Activated T-helper 1 cell treated with anti-CD3 and anti-CD28 coated beads, Interleukin-12 subunit alpha, Interleukin-12 subunit beta, Interleukin-2, Interleukin-4 antibody, amounts not matched to agents 30 ng/mL and 10 ng/mL and 1 ng/mL, durations not matched to agents 14 hours and 24 hours and 36 hours (primary cell): ENCODE measurements at regions not wholly inside any gene's neighbourhood (a gene's known extent, or its start where the extent isn't known, plus 50 kb on each side); places are given as distances from the start of the nearest gene placed in this dataset.
"Not testable (repeated sequence)": the region's sequence is repeated elsewhere in the genome, so short reads cannot be mapped to it uniquely, and the experiment has no call there.

Experiments
- DNase-seq: peaks from one replicate; pipeline ENCODE4 v3.0.0; 2021; ENCODE audit warnings: low spot score
- H3K27ac Mint-ChIP-seq: one replicate; pipeline ENCODE4 v1.8.0; 2021; ENCODE audit warnings: mild to moderate bottlenecking, mixed read lengths
- H3K27me3 Mint-ChIP-seq: one replicate; pipeline ENCODE4 v1.8.0; 2022; ENCODE audit warnings: mild to moderate bottlenecking, moderate library complexity, mixed read lengths; ENCODE audit not compliant: insufficient read depth
- H3K36me3 Mint-ChIP-seq: one replicate; pipeline ENCODE4 v1.8.0; 2021; ENCODE audit warnings: low read depth, mixed read lengths
- H3K4me1 Mint-ChIP-seq: one replicate; pipeline ENCODE4 v1.8.0; 2021; ENCODE audit warnings: low read depth, mixed read lengths
- H3K4me3 Mint-ChIP-seq: one replicate; pipeline ENCODE4 v1.8.0; 2021; ENCODE audit warnings: mild to moderate bottlenecking, moderate library complexity, mixed read lengths
- H3K9me3 Mint-ChIP-seq: one replicate; pipeline ENCODE4 v1.8.0; 2021; ENCODE audit warnings: mixed read lengths
- intact Hi-C: fragments of 100-400 bp; cut with micrococcal nuclease; formaldehyde crosslinking; loops from one replicate; pipeline ENCODE4 v1.15.1; 2024

DNA sequence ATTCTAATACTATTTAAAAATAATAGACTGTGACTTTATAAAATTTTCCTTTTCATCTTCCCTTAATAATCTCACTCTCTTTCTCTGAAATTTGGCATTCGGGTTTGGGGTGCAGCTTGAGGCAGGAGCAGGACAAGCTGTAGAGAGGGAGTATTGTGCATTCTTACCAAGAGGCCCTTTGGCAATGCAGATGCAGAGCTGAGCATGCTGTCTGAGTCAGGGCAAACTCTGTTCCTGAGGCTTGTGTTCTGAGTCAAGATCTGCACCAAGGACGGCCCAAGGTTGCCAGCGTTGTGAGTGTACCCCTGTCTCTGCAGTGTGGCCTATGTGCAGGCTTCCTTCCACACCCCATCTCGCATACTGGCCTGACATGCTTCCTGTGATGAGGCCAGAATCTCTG lies 343.8 kb upstream of the FRG2C start:
- Mint-ChIP-seq H3K9me3 (no peaks in the 10 kb centered on the region), H3K4me1 (no peaks in the 10 kb centered on the region), H3K27ac (no peak overlapping the region), H3K4me3 (no peak overlapping the region), H3K36me3 (no peaks in the 10 kb centered on the region), H3K27me3 (peaks cover 1% of the 10 kb centered on the region)
- intact Hi-C loops, result no loop called here
- DNase-seq, result no peak

DNA sequence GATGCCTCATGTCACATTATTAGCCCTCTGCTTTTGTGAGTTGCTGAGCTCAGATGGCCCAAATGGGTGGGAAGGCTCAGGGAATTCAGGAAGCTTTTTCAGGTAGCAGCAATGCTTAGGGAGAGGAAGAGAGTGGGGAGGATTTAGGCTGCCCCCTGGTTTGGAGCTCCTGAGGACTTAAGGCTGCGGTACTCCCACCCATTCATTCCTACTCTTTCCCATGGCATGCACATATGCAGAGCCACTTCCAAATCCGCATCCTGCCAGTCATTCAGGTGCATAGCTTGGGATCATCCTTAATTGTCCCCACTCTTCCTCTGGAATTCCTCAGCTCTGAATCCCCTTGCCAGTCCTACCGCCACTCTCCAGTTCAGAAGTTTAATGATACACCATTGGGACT lies 343.1 kb upstream of the FRG2C start:
- Mint-ChIP-seq H3K27me3 (peaks cover 1% of the 10 kb centered on the region), H3K4me3 (no peak overlapping the region), H3K36me3 (no peaks in the 10 kb centered on the region), H3K9me3 (no peaks in the 10 kb centered on the region), H3K4me1 (no peaks in the 10 kb centered on the region), H3K27ac (no peak overlapping the region)
- no peak for DNase-seq
- intact Hi-C loops, result no loop called here

DNA sequence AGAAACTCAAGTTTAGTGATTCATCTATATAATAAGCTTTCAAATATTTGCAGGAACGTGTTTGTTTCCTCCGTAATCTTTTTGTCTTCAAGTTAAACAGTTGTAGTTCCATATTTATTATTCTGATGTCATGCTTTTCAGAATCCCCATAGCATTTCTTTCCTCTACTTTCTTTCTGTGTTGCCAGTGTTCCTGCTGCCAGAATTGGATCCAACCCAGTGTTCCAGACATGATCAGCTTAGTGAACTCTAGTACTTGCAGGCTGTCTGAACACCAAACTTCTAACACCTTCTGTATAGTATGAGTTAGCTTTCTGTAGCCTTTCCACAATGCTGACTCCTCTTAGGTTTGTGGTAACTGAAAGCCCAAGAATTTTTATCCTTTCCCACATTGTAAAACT lies 340.2 kb upstream of the FRG2C start:
- H3K4me3 Mint-ChIP-seq, DNase-seq, H3K36me3 Mint-ChIP-seq, H3K4me1 Mint-ChIP-seq, H3K27me3 Mint-ChIP-seq, intact Hi-C loops, H3K27ac Mint-ChIP-seq, H3K9me3 Mint-ChIP-seq: not testable (repeated sequence)

DNA sequence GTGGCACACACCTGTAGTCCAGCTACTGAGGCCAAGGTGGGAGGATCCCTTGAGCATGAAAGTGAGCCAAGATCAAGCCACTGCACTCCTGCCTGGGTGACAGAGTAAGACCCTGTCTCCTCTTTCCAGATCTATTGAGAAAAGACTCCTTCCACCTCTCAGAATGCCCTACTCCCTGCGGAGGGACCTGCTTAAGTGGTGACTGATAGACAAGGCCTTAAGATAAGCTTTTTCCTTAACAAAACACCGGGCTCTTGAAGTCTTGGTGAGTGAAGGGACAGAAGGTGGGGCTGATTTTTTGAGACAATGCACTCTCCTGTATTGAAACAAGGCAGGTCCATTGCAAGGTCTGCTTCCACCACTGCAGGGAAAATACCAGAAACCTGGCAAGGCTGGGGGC lies 338.4 kb upstream of the FRG2C start:
- Mint-ChIP-seq H3K36me3 (no peaks in the 10 kb centered on the region), H3K27ac (no peak overlapping the region), H3K4me3 (no peak overlapping the region), H3K9me3 (no peaks in the 10 kb centered on the region), H3K27me3 (peaks cover 5% of the 10 kb centered on the region), H3K4me1 (no peaks in the 10 kb centered on the region)
- intact Hi-C loops, result no loop called here
- no peak for DNase-seq

DNA sequence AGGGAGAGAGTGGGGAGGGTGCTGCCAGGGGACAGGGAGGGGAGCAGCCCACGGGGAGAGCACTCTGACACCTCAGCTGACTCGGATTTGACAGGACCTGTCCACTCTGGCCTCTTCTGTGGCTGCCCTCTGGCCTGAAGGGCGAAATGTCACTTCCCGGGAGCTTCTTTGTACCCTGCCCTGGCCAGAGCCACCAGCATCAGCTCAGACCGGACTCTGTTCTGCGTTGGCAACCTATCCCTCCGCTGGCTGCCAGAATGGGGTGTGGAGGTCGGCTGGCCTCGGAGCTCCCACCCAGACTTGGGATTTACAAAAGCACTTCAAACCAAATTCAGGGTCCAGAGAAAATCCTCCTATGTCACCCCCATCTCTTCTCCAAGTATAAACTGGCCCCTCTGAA lies 336.7 kb upstream of the FRG2C start:
- Mint-ChIP-seq H3K27ac (no peak overlapping the region), H3K9me3 (no peaks in the 10 kb centered on the region), H3K27me3 (peaks cover 5% of the 10 kb centered on the region), H3K36me3 (no peaks in the 10 kb centered on the region), H3K4me1 (no peaks in the 10 kb centered on the region), H3K4me3 (no peak overlapping the region)
- intact Hi-C loops, result no loop called here
- DNase-seq, result no peak

DNA sequence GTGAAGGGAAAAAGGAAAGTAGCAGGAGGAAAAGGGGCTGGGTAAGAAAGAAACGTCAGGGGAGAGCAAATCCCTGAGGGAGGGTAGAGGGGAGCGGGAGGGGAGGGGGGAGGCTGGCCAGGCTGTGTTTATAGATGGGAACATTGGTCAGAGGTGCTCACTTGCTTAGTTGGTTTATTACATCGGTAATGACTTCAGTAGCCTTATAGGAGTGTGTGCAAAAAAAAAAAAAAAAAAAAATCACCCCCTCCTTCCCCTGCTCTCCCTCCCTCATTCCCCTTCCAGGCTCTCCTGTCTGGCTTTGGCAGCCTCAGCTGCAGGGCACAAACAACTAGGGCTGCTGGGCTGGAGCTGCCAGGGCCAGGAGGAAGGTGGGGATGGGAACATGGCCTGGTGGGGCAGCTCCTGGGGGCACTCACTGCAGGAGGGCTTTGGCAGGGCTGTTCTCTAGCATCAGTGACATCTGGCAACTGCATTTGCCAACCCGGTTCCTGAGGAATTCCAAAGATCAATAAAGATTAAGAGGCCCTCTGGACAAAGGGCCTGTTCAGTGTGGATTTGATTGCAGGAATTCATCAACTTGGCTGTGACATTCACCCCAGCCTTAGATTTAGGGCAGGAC lies 334.5 kb upstream of the FRG2C start:
- Mint-ChIP-seq H3K4me1 (no peaks in the 10 kb centered on the region), H3K27me3 (peaks cover 4% of the 10 kb centered on the region), H3K36me3 (no peaks in the 10 kb centered on the region), H3K4me3 (no peak overlapping the region), H3K9me3 (no peaks in the 10 kb centered on the region), H3K27ac (no peak overlapping the region)
- DNase-seq, result no peak
- intact Hi-C loops, result no loop called here

DNA sequence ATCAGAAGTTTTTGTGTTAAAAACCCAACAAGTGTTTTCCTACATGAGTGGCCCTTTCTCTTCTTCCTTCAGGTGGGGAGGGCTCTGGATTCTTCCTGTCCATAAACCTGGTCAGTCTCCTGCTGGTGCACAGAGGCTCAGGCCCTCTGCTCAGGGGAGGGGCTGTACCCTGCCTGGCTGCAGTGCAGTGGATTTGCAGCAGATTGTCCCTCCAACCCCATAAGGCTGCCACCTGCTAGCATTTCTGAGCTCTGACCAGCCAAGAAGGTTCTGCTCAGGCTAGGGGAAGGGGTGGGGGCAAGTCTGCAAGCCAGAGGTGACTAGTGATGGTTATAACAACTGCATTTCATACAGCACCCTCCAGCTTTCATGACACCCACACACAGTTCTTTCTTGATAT lies 333.7 kb upstream of the FRG2C start:
- DNase-seq, H3K4me3 Mint-ChIP-seq: not testable (repeated sequence)

DNA sequence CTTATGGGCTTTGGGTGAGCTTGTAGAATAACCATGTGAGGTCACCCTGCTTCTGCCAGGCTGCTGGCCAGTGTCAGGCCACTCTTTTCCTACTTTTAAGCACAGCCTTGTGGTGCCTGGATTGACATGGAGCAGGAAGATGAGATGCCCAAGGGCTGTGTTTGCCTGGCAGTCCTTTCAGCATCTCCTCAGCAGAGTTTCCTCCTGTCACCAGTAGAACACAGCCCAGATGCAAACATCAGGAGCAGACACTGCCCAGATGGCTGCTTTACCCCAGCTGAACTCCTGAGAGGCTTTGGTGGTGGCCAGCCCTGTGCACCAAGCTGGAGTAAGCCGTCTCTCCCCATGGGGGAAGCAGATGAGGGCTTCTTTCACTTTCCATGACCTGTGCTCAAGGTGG lies 332.0 kb upstream of the FRG2C start:
- H3K4me3 Mint-ChIP-seq, H3K9me3 Mint-ChIP-seq, H3K4me1 Mint-ChIP-seq, H3K36me3 Mint-ChIP-seq, H3K27me3 Mint-ChIP-seq, DNase-seq, H3K27ac Mint-ChIP-seq, intact Hi-C loops: not testable (repeated sequence)

More for the DNA sequence above, 333.7 kb upstream of the FRG2C start:
- intact Hi-C loops, H3K27me3 Mint-ChIP-seq, H3K4me1 Mint-ChIP-seq, H3K9me3 Mint-ChIP-seq, H3K27ac Mint-ChIP-seq, H3K36me3 Mint-ChIP-seq: not testable (repeated sequence)

DNA sequence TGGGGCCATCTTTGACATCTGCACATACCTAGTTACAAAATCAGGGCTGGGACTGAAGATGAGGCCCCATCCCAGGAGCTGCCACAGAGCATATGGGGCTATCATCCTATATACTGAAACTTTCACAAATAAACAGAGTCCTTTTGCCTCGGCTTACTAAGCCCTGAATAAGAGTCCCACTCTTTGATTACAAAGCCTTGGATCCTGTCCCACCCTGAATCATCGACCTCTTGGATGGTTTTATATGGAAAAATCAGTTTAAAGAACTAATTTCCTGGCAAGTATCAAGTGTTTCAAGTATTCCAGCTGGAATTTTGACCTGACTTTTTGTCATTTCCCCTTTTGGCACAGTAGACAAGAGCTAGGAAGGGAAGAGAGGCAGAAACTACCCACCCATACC lies 331.3 kb upstream of the FRG2C start:
- H3K36me3 Mint-ChIP-seq, result no peaks in the 10 kb centered on the region
- H3K27me3 Mint-ChIP-seq, result no peaks in the 10 kb centered on the region
- intact Hi-C loops, result no loop called here
- no peak overlapping the region for H3K27ac Mint-ChIP-seq
- no peak for DNase-seq
- H3K9me3 Mint-ChIP-seq, result no peaks in the 10 kb centered on the region
- H3K4me3 Mint-ChIP-seq, result no peak overlapping the region
- H3K4me1 Mint-ChIP-seq, result no peaks in the 10 kb centered on the region

DNA sequence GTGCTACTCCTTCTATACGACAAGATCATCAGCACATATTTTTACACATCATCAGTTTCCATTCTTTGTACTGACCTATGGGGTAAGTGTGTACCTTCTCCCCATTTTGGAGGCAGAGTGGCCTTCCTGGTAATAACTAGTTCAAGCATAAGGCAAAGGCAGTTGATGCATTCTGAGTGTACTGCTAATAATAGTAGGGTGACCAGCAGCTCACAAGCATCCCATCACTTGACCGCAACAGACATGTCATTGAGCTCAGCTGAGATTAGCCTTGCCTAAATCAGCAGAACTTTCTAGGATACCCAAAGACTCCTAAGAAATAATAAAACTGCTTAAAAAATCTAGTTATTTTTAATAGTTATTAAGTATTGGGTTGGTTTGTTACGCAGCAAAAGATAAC lies 329.8 kb upstream of the FRG2C start:
- no peaks in the 10 kb centered on the region for H3K36me3 Mint-ChIP-seq
- no peak overlapping the region for H3K4me3 Mint-ChIP-seq
- DNase-seq, result no peak
- H3K9me3 Mint-ChIP-seq, result no peaks in the 10 kb centered on the region
- H3K27ac Mint-ChIP-seq, result no peak overlapping the region
- intact Hi-C loops, result no loop called here
- H3K27me3 Mint-ChIP-seq, result no peaks in the 10 kb centered on the region
- H3K4me1 Mint-ChIP-seq, result no peaks in the 10 kb centered on the region

DNA sequence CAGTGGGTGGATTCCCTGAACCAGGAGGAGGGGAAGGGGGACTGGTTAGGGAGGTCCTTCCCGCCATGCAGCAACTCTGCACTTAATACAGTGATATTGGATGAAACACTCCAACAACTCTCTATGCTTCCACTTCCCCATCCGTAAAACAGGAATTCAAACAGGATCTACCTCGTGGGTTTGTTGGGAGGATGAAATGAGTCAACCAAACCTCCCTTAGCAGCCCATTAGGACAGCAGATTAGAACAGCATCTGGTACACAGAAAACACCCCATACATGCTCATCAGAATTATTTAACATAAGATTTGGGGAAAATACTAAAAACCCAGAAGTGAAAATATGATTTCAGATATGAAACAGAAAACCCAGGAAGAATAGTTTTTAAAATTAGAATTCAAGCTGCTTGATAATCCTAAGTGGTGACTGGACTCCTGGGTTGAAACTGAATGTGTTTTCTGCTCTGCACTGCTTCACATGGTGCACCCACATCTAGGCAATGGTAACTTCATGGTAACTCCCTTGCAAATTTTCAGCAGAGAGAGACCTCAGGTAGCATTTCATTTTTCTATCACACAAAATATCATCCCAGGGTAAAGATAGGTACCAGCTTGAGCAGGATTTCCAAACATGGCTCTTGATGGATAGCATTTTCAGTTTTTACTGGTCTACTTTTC lies 326.8 kb upstream of the FRG2C start:
- Mint-ChIP-seq H3K4me3 (no peak overlapping the region), H3K27me3 (no peaks in the 10 kb centered on the region), H3K4me1 (no peaks in the 10 kb centered on the region), H3K9me3 (no peaks in the 10 kb centered on the region), H3K36me3 (no peaks in the 10 kb centered on the region), H3K27ac (no peak overlapping the region)
- no peak for DNase-seq
- intact Hi-C loops, result no loop called here

DNA sequence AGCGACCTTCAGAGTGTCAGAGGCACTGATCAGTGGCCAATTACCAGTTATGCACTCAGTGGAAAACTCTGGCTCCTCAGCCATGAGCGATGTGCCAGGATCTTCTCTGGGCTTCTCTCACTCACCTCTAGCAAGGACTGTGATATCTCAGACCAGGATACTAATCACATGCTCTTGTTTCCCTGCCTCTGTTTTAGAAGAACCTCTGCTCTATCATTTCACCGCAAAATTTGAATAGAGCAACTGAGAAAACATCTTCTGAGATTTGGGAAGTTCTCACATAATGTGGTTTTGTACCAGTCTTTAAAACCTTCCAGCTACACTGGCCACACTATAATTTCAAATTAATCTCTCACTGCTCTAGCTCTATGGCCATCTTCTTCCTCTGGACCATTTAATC lies 325.8 kb upstream of the FRG2C start:
- no peak overlapping the region for H3K4me3 Mint-ChIP-seq
- H3K9me3 Mint-ChIP-seq, result no peaks in the 10 kb centered on the region
- no peaks in the 10 kb centered on the region for H3K4me1 Mint-ChIP-seq
- no peaks in the 10 kb centered on the region for H3K36me3 Mint-ChIP-seq
- no peaks in the 10 kb centered on the region for H3K27me3 Mint-ChIP-seq
- H3K27ac Mint-ChIP-seq, result no peak overlapping the region
- intact Hi-C loops, result no loop called here
- no peak for DNase-seq

DNA sequence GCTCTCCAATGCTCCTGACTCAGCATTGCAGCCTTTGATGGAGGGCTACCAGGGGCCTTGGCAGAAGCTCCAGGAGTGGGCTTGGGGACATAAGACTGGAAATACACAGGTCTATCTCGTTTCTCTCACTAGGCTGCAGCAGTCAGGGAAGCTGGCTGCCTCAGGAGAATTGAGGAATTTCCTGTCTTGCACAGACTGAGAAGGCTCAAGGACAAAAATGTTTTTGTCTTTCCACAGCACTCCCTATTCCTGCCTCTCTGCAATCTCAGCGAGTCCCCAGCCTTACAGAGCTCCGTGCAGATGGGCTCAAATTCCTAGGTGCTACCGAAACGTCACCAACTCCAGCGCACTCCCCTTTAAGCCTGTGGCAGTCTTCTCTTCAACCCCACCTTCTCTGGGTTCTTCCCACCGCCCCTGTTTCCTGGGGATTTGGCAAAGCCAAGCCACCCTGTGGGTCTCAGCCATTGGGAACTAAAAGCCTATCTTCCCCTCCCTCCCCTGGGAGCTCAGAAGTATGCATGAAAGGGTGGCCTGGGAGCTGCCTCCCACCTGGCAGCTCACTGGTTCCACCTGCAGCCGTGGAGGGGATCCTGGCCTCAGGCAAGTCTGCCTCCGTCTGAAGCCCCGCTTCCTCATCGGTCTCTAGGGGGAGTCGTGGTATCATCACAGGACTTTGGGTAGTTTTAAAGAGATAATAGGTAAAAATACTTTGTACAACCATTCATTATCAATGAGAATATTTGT lies 322.6 kb upstream of the FRG2C start:
- no peaks in the 10 kb centered on the region for H3K4me1 Mint-ChIP-seq

More for the DNA sequence above, 322.6 kb upstream of the FRG2C start:
- intact Hi-C loops, result no loop called here
- no peaks in the 10 kb centered on the region for H3K27me3 Mint-ChIP-seq
- no peak overlapping the region for H3K4me3 Mint-ChIP-seq
- no peaks in the 10 kb centered on the region for H3K36me3 Mint-ChIP-seq
- H3K27ac Mint-ChIP-seq, result no peak overlapping the region
- H3K9me3 Mint-ChIP-seq, result no peaks in the 10 kb centered on the region
- DNase-seq, result no peak
